HL-60 (cell line): ENCODE measurements at regions not wholly inside any gene's neighbourhood (a gene's known extent, or its start where the extent isn't known, plus 50 kb on each side); places are given as distances from the start of the nearest gene placed in this dataset.

Experiments used
- DNase-seq, 2 experiments: peaks; one replicate each; pipeline ENCODE4 v3.0.0-alpha.2; 2010 to 2020; ENCODE audit warnings: low read depth in 1 of 2, low spot score in 1 of 2
- H3K27ac ChIP-seq: fragments of 250-450 bp; sonication (Bioruptor Pico); replicated peaks from 2 replicates; pipeline ENCODE4 v1.5.1; 2020; ENCODE audit warnings: mild to moderate bottlenecking, moderate library complexity
- H3K27me3 ChIP-seq: fragments of 250-450 bp; sonication (Bioruptor Pico); 2 replicates; pipeline ENCODE4 v1.5.1; 2021; ENCODE audit warnings: mild to moderate bottlenecking, moderate library complexity; ENCODE audit not compliant: insufficient read depth, poor library complexity, severe bottlenecking
- H3K4me3 ChIP-seq: replicated peaks from 2 replicates; pipeline ENCODE4 v1.5.1; 2011; ENCODE audit warnings: mild to moderate bottlenecking, control low read depth, low read length; ENCODE audit not compliant: insufficient read depth
- CTCF ChIP-seq: IDR thresholded peaks from one replicate; pipeline ENCODE4 v1.5.1; 2011; ENCODE audit warnings: low read length, control low read depth, inconsistent platforms; ENCODE audit not compliant: insufficient read depth
- GABPA ChIP-seq: IDR thresholded peaks from 2 replicates; pipeline ENCODE4 v1.6.1; 2012; ENCODE audit warnings: low read depth
- POLR2AphosphoS5 ChIP-seq: IDR thresholded peaks from 2 replicates; pipeline ENCODE4 v1.6.1; 2012; ENCODE audit warnings: low read depth
- REST ChIP-seq: IDR thresholded peaks from 2 replicates; pipeline ENCODE4 v1.6.1; 2012; ENCODE audit warnings: low read depth; ENCODE audit not compliant: insufficient replicate concordance
- SPI1 ChIP-seq: IDR thresholded peaks from 2 replicates; pipeline ENCODE4 v1.6.1; 2012; ENCODE audit warnings: low read depth, mild to moderate bottlenecking, borderline replicate concordance

GRCh38 chr10:36248304-36248981 lies 606.3 kb upstream of the FZD8 start:
- no peak for DNase-seq
- Histone ChIP-seq H3K27me3 (no peaks in the 10 kb centered on the region), H3K4me3 (no peak overlapping the region), H3K27ac (no peak overlapping the region)
- no peak for TF ChIP-seq REST
- no peak for TF ChIP-seq CTCF
- no peak for TF ChIP-seq POLR2AphosphoS5
- no peak for TF ChIP-seq GABPA
- TF ChIP-seq SPI1 = no peak

GRCh38 chr10:36247478-36247877 lies 605.4 kb upstream of the FZD8 start:
- no peaks in the 10 kb centered on the region for H3K27me3 ChIP-seq
- no peak for TF ChIP-seq REST
- no peak for TF ChIP-seq GABPA
- TF ChIP-seq SPI1 = no peak
- TF ChIP-seq POLR2AphosphoS5 = no peak
- no peak for TF ChIP-seq CTCF
- H3K4me3 ChIP-seq = no peak overlapping the region
- no peak overlapping the region for H3K27ac ChIP-seq
- DNase-seq = no peak

GRCh38 chr10:36236931-36237330 lies 594.8 kb upstream of the FZD8 start:
- TF ChIP-seq POLR2AphosphoS5 = no peak
- TF ChIP-seq SPI1 = no peak
- no peak for TF ChIP-seq REST
- TF ChIP-seq CTCF = no peak
- TF ChIP-seq GABPA = no peak
- H3K4me3 ChIP-seq = no peak overlapping the region
- H3K27me3 ChIP-seq = no peaks in the 10 kb centered on the region
- no peak for DNase-seq
- no peak overlapping the region for H3K27ac ChIP-seq
